ENCODE measurements at regions not wholly inside any gene's neighbourhood (a gene's known extent, or its start where the extent isn't known, plus 50 kb on each side); places are given as distances from the start of the nearest gene placed in this dataset.

DNA sequence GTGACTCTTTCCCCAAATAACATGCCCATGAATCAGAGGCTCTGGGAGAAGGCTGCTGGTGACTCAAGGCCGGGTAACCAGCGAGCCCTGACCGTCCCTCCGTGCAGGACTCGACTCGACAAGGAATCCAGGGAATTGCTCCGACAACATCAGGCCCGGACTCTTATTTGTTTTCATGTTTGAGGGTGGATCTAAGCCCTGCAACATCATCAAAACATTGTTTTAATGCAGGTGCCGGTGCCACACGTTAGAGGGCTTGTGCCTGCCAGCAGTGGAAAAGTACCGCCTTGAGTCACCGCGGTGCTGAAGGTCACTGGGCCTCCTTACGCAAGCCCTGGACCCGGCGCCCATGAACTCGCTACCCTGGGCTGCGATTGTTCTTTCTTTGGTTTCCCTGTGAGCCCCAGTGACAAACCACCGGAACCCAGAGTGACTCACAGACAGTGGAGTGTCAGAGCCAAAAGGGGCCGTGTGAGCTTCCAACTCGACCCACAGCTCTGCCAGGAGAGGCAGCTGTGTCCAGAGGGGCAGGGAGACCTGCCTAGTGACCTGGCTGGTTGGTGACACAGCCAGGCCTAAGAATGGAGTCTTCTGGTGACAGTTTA lies 139.4 kb upstream of the SHH start (continued):
- TF ChIP-seq, protein P1, sequence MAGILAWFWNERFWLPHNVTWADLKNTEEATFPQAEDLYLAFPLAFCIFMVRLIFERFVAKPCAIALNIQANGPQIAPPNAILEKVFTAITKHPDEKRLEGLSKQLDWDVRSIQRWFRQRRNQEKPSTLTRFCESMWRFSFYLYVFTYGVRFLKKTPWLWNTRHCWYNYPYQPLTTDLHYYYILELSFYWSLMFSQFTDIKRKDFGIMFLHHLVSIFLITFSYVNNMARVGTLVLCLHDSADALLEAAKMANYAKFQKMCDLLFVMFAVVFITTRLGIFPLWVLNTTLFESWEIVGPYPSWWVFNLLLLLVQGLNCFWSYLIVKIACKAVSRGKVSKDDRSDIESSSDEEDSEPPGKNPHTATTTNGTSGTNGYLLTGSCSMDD (CRISPR knock-in tag; IDR thresholded peaks at IDR 0.05), result no peak
- TF ChIP-seq ETV6 (CRISPR knock-in tag; conservative IDR thresholded peaks at IDR 0.05) (peak; percentile 29; the same call in 1 of the 2 replicates), ZNF543 (CRISPR knock-in tag; IDR thresholded peaks at IDR 0.05) (peak; percentile 53; the same call in 1 of the 2 replicates), ZNF629 (CRISPR knock-in tag; conservative IDR thresholded peaks at IDR 0.05) (peak; percentile 46; the same call in 1 of the 2 replicates), ZNF577 (CRISPR knock-in tag; IDR thresholded peaks at IDR 0.05; ENCODE audit: borderline replicate concordance, low read depth) (no peak), GLI4 (CRISPR knock-in tag; IDR thresholded peaks at IDR 0.05; ENCODE audit: borderline replicate concordance) (no peak), FIP1L1 (IDR thresholded peaks at IDR 0.05; ENCODE audit: borderline replicate concordance, insufficient read depth, low read depth, low read length) (0 out of 2 replicates have a peak, but pooled peaks have one; percentile 68)
- TF ChIP-seq, protein P2, sequence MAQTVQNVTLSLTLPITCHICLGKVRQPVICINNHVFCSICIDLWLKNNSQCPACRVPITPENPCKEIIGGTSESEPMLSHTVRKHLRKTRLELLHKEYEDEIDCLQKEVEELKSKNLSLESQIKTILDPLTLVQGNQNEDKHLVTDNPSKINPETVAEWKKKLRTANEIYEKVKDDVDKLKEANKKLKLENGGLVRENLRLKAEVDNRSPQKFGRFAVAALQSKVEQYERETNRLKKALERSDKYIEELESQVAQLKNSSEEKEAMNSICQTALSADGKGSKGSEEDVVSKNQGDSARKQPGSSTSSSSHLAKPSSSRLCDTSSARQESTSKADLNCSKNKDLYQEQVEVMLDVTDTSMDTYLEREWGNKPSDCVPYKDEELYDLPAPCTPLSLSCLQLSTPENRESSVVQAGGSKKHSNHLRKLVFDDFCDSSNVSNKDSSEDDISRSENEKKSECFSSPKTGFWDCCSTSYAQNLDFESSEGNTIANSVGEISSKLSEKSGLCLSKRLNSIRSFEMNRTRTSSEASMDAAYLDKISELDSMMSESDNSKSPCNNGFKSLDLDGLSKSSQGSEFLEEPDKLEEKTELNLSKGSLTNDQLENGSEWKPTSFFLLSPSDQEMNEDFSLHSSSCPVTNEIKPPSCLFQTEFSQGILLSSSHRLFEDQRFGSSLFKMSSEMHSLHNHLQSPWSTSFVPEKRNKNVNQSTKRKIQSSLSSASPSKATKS (CRISPR knock-in tag; IDR thresholded peaks at IDR 0.05), result 0 out of 2 replicates have a peak, but pooled peaks have one; percentile 29
- TF ChIP-seq, protein P3, sequence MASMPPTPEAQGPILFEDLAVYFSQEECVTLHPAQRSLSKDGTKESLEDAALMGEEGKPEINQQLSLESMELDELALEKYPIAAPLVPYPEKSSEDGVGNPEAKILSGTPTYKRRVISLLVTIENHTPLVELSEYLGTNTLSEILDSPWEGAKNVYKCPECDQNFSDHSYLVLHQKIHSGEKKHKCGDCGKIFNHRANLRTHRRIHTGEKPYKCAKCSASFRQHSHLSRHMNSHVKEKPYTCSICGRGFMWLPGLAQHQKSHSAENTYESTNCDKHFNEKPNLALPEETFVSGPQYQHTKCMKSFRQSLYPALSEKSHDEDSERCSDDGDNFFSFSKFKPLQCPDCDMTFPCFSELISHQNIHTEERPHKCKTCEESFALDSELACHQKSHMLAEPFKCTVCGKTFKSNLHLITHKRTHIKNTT (CRISPR knock-in tag; IDR thresholded peaks at IDR 0.05), result no peak
- TF ChIP-seq, protein P4, sequence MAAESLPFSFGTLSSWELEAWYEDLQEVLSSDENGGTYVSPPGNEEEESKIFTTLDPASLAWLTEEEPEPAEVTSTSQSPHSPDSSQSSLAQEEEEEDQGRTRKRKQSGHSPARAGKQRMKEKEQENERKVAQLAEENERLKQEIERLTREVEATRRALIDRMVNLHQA (CRISPR knock-in tag; IDR thresholded peaks at IDR 0.05), result no peak
- TF ChIP-seq, protein P5, sequence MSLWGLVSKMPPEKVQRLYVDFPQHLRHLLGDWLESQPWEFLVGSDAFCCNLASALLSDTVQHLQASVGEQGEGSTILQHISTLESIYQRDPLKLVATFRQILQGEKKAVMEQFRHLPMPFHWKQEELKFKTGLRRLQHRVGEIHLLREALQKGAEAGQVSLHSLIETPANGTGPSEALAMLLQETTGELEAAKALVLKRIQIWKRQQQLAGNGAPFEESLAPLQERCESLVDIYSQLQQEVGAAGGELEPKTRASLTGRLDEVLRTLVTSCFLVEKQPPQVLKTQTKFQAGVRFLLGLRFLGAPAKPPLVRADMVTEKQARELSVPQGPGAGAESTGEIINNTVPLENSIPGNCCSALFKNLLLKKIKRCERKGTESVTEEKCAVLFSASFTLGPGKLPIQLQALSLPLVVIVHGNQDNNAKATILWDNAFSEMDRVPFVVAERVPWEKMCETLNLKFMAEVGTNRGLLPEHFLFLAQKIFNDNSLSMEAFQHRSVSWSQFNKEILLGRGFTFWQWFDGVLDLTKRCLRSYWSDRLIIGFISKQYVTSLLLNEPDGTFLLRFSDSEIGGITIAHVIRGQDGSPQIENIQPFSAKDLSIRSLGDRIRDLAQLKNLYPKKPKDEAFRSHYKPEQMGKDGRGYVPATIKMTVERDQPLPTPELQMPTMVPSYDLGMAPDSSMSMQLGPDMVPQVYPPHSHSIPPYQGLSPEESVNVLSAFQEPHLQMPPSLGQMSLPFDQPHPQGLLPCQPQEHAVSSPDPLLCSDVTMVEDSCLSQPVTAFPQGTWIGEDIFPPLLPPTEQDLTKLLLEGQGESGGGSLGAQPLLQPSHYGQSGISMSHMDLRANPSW (CRISPR knock-in tag; IDR thresholded peaks at IDR 0.05; ENCODE audit: borderline replicate concordance), result 0 out of 2 replicates have a peak, but pooled peaks have one; percentile 57
- TF ChIP-seq, protein P6, sequence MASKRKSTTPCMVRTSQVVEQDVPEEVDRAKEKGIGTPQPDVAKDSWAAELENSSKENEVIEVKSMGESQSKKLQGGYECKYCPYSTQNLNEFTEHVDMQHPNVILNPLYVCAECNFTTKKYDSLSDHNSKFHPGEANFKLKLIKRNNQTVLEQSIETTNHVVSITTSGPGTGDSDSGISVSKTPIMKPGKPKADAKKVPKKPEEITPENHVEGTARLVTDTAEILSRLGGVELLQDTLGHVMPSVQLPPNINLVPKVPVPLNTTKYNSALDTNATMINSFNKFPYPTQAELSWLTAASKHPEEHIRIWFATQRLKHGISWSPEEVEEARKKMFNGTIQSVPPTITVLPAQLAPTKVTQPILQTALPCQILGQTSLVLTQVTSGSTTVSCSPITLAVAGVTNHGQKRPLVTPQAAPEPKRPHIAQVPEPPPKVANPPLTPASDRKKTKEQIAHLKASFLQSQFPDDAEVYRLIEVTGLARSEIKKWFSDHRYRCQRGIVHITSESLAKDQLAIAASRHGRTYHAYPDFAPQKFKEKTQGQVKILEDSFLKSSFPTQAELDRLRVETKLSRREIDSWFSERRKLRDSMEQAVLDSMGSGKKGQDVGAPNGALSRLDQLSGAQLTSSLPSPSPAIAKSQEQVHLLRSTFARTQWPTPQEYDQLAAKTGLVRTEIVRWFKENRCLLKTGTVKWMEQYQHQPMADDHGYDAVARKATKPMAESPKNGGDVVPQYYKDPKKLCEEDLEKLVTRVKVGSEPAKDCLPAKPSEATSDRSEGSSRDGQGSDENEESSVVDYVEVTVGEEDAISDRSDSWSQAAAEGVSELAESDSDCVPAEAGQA (IDR thresholded peaks at IDR 0.05; ENCODE audit: low read depth), result 0 out of 2 replicates have a peak, but pooled peaks have one; percentile 48
- TF ChIP-seq, protein P6 (CRISPR knock-in tag; IDR thresholded peaks at IDR 0.05; ENCODE audit: borderline replicate concordance), result no peak

Data from HepG2 (cell line).